ENCODE measurements at regions not wholly inside any gene's neighbourhood (a gene's known extent, or its start where the extent isn't known, plus 50 kb on each side); places are given as distances from the start of the nearest gene placed in this dataset.

GRCh38 chr3:102102394-102102793, 253.1 kb downstream of the NFKBIZ start:
- Histone ChIP-seq H3K4me2 (no peak overlapping the region), H3K4me3 (no peak overlapping the region), H3K27ac (no peak overlapping the region), H3K36me3 (replicated peaks; ENCODE audit: insufficient read depth, low read depth) (no peaks in the 10 kb centered on the region), H3K4me1 (ENCODE audit: insufficient read depth) (peaks cover 6% of the 10 kb centered on the region), H2AFZ (peak overlapping the region; percentile 16), H3K9me3 (ENCODE audit: low read depth) (no peaks in the 10 kb centered on the region), H4K20me1 (ENCODE audit: insufficient read depth, poor library complexity, severe bottlenecking) (no peaks in the 10 kb centered on the region), H3K27me3 (no peaks in the 10 kb centered on the region), H3K9me2 (replicated peaks; ENCODE audit: insufficient read depth) (no peaks in the 10 kb centered on the region), H3K79me2 (no peaks in the 10 kb centered on the region)
- TF ChIP-seq EZH2phosphoT487 (IDR thresholded peaks at IDR 0.05; ENCODE audit: low read depth, severe bottlenecking, unreplicated experiment) (no peak), EZH2 (IDR thresholded peaks at IDR 0.05; ENCODE audit: borderline replicate concordance) (no peak)
- TF ChIP-seq, protein P1, sequence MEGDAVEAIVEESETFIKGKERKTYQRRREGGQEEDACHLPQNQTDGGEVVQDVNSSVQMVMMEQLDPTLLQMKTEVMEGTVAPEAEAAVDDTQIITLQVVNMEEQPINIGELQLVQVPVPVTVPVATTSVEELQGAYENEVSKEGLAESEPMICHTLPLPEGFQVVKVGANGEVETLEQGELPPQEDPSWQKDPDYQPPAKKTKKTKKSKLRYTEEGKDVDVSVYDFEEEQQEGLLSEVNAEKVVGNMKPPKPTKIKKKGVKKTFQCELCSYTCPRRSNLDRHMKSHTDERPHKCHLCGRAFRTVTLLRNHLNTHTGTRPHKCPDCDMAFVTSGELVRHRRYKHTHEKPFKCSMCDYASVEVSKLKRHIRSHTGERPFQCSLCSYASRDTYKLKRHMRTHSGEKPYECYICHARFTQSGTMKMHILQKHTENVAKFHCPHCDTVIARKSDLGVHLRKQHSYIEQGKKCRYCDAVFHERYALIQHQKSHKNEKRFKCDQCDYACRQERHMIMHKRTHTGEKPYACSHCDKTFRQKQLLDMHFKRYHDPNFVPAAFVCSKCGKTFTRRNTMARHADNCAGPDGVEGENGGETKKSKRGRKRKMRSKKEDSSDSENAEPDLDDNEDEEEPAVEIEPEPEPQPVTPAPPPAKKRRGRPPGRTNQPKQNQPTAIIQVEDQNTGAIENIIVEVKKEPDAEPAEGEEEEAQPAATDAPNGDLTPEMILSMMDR (IDR thresholded peaks at IDR 0.05; ENCODE audit: poor library complexity) = no peak
- 36% methylated on average over 3 of the region's 3 CpGs for WGBS (ENCODE audit: low lambda C conversion rate, missing lambda C conversion rate)
- no peak for DNase-seq (ENCODE audit: low spot score)

GRCh38 chr3:102104033-102104432, 254.7 kb downstream of the NFKBIZ start:
- Histone ChIP-seq H4K20me1 (ENCODE audit: insufficient read depth, poor library complexity, severe bottlenecking) (no peaks in the 10 kb centered on the region), H3K36me3 (replicated peaks; ENCODE audit: insufficient read depth, low read depth) (no peaks in the 10 kb centered on the region), H3K4me3 (no peak overlapping the region), H3K9me3 (ENCODE audit: low read depth) (no peaks in the 10 kb centered on the region), H2AFZ (no peak overlapping the region), H3K27ac (no peak overlapping the region), H3K4me1 (ENCODE audit: insufficient read depth) (peaks cover 6% of the 10 kb centered on the region), H3K9me2 (replicated peaks; ENCODE audit: insufficient read depth) (no peaks in the 10 kb centered on the region), H3K79me2 (no peaks in the 10 kb centered on the region), H3K27me3 (no peaks in the 10 kb centered on the region), H3K4me2 (no peak overlapping the region)
- TF ChIP-seq, protein P1 (IDR thresholded peaks at IDR 0.05; ENCODE audit: poor library complexity) = no peak
- TF ChIP-seq EZH2phosphoT487 (IDR thresholded peaks at IDR 0.05; ENCODE audit: low read depth, severe bottlenecking, unreplicated experiment) = no peak
- TF ChIP-seq EZH2 (IDR thresholded peaks at IDR 0.05; ENCODE audit: borderline replicate concordance) = no peak
- WGBS (ENCODE audit: low lambda C conversion rate, missing lambda C conversion rate) = 77% methylated on average over 2 of the region's 2 CpGs
- no peak for DNase-seq (ENCODE audit: low spot score)

- Histone ChIP-seq H3K79me2 (no peaks in the 10 kb centered on the region), H3K4me1 (ENCODE audit: insufficient read depth) (peaks cover 6% of the 10 kb centered on the region), H4K20me1 (ENCODE audit: insufficient read depth, poor library complexity, severe bottlenecking) (no peaks in the 10 kb centered on the region), H3K27ac (no peak overlapping the region), H3K27me3 (no peaks in the 10 kb centered on the region), H3K4me2 (no peak overlapping the region), H3K9me3 (ENCODE audit: low read depth) (no peaks in the 10 kb centered on the region), H3K9me2 (replicated peaks; ENCODE audit: insufficient read depth) (no peaks in the 10 kb centered on the region), H3K4me3 (no peak overlapping the region), H2AFZ (no peak overlapping the region), H3K36me3 (replicated peaks; ENCODE audit: insufficient read depth, low read depth) (no peaks in the 10 kb centered on the region)
- no peak for DNase-seq (ENCODE audit: low spot score)
- no peak for TF ChIP-seq EZH2phosphoT487 (IDR thresholded peaks at IDR 0.05; ENCODE audit: low read depth, severe bottlenecking, unreplicated experiment)
- WGBS (ENCODE audit: low lambda C conversion rate, missing lambda C conversion rate) = 93% methylated on average over 5 of the region's 5 CpGs
Measured at GRCh38 chr3:102105193-102105592, 255.9 kb downstream of the NFKBIZ start.

- DNase-seq (ENCODE audit: low spot score) = no peak
- H3K9me3 ChIP-seq (ENCODE audit: low read depth) = no peaks in the 10 kb centered on the region
- no peaks in the 10 kb centered on the region for H3K36me3 ChIP-seq (replicated peaks; ENCODE audit: insufficient read depth, low read depth)
- no peaks in the 10 kb centered on the region for H4K20me1 ChIP-seq (ENCODE audit: insufficient read depth, poor library complexity, severe bottlenecking)
- no peak overlapping the region for H3K4me2 ChIP-seq
- 90% methylated on average over 9 of the region's 9 CpGs for WGBS (ENCODE audit: low lambda C conversion rate, missing lambda C conversion rate)
- no peaks in the 10 kb centered on the region for H3K9me2 ChIP-seq (replicated peaks; ENCODE audit: insufficient read depth)
- no peak overlapping the region for H3K4me3 ChIP-seq
- no peaks in the 10 kb centered on the region for H3K27me3 ChIP-seq
- no peaks in the 10 kb centered on the region for H3K79me2 ChIP-seq
- H3K27ac ChIP-seq = no peak overlapping the region
- H3K4me1 ChIP-seq (ENCODE audit: insufficient read depth) = peaks cover 6% of the 10 kb centered on the region
- TF ChIP-seq EZH2phosphoT487 (IDR thresholded peaks at IDR 0.05; ENCODE audit: low read depth, severe bottlenecking, unreplicated experiment) (no peak), EZH2 (IDR thresholded peaks at IDR 0.05; ENCODE audit: borderline replicate concordance) (no peak)
- TF ChIP-seq, protein P1 (IDR thresholded peaks at IDR 0.05; ENCODE audit: poor library complexity) = no peak
- no peak overlapping the region for H2AFZ ChIP-seq
Measured at GRCh38 chr3:102106416-102107097, 257.2 kb downstream of the NFKBIZ start.
